Ishikawa (cell line): ENCODE measurements at regions not wholly inside any gene's neighbourhood (a gene's known extent, or its start where the extent isn't known, plus 50 kb on each side); places are given as distances from the start of the nearest gene placed in this dataset.

Experiments
- CREB1 ChIP-seq: IDR thresholded peaks from 2 replicates; pipeline ENCODE4 v1.6.1; 2012; ENCODE audit warnings: low read depth
- EGR1 ChIP-seq: IDR thresholded peaks from 2 replicates; pipeline ENCODE4 v1.6.1; 2012
- EP300 ChIP-seq: IDR thresholded peaks from 2 replicates; pipeline ENCODE4 v1.6.1; 2012; ENCODE audit warnings: borderline replicate concordance
- MAX ChIP-seq: IDR thresholded peaks from 2 replicates; pipeline ENCODE4 v1.6.1; 2012
- REST ChIP-seq: IDR thresholded peaks from 2 replicates; pipeline ENCODE4 v1.6.1; 2012; ENCODE audit warnings: low read depth, mild to moderate bottlenecking
- TAF1 ChIP-seq: IDR thresholded peaks from 2 replicates; pipeline ENCODE4 v1.6.1; 2012; ENCODE audit warnings: low read depth, mild to moderate bottlenecking
- USF1 ChIP-seq: IDR thresholded peaks from 2 replicates; pipeline ENCODE4 v1.6.1; 2012
- YY1 ChIP-seq: IDR thresholded peaks from 2 replicates; pipeline ENCODE4 v1.6.1; 2012; ENCODE audit warnings: low read depth

- TF ChIP-seq YY1 (no peak), MAX (no peak), EP300 (no peak), REST (no peak), USF1 (no peak), CREB1 (no peak), TAF1 (no peak), EGR1 (no peak)
Measured at GRCh38 chr11:130582176-130582575, 133.7 kb downstream of the ADAMTS15 start.
